ENCODE measurements at regions not wholly inside any gene's neighbourhood (a gene's known extent, or its start where the extent isn't known, plus 50 kb on each side); places are given as distances from the start of the nearest gene placed in this dataset.

DNA sequence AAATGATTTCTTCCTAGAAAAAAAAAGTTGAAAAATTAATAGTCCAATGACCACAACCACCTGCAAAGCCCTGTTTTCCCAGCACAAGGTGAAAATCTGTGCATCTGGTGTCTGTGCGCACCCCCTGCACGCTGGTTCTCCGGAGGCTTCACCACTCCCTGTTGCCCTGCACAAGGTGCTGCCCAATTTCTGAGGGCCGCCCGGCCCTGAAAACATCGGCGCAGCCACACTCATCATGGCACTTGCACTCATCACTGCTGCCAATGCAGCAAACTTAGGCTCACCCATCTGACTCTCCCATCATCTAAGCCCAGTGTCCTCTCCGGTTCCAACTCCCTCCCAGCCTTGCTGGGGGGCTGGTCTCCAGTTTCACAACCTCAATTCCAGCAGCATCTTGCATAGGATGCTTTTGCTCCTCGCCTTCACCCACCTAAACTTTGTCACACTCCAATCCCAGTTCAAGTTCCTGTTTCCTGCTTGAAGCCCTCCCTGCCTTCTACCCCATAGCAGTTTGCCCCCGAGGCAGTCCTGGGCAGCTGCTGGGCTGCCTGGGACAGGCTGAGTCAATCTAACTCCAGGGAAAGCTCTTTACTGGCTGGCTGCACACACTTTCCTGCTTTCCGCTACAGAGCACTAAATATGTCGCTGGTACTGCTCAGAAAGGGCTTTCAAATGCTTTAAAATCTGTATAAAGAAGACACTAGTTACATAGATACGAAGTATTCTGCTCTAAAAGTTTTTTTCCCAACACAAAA is 522.5 kb upstream of the ID2 start:
- no peak for DNase-seq

DNA sequence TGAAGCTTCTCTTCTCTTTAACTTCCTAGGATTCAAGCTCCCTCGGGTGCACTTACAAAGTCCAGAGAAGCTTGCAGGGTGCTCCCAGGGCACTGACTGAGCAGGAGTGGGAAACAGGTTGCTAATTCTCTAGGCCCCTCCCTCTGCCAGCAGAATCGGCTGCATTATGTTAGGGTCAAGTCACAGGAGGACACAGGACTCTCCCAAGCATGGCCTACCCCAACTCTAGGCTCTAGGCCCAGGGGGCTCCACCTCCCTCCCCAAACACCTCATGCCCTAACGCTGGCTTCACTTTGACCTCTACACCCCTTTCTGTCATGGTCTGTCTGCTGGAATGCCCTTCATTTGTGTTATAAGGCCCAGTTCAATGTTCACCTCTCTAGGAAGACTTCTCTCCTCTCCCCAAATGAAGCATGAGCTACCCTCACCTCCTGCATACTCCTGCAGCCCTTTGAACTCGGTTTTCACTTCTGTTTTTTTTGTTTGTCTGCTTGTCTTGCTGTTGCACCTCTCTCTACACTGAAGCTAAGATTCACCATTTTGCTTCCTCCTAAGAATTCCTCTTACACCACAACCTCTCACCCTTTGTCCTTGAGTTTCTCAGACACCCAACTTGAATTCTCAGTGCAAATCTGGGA is 521.8 kb upstream of the ID2 start:
- no peak for DNase-seq

DNA sequence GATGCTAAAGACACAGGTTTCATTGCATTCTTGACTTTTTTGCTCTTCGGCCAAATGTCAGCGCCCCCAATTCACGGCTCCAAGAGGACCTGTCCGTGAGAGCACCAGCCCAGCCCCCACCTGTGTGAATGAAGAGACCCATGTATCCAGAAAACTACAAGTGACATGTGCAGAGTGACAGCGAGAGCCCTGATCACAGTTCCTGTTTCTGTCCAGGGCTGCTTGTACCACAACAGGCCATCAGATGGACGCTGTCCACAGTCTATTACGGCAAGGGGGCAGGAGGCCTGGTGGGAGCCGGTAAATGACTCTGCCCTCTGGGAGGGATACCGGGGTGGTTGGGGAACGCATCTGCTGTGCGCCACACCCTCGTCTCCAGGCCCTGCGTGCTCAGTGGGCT is 520.9 kb upstream of the ID2 start:
- DNase-seq: no peak

DNA sequence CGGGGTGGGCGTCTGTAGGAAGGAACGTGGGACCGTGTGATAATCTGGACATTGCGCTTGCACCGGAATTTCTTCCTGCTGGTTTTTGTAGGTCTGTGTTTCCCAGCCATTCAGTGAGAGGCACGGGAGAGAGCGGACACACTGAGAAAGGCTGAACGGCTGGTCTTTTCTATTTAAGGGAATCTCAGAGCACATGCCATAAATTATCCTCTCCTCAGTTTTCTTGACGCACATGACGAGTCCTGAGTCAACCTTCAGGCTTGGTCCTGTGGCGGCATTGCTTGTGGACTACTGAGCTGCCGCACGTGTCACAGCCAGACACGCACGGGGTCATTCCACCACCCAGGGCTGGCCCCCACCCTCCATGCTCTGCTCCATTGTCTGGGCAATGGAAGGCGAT is 519.3 kb upstream of the ID2 start:
- DNase-seq: no peak

DNA sequence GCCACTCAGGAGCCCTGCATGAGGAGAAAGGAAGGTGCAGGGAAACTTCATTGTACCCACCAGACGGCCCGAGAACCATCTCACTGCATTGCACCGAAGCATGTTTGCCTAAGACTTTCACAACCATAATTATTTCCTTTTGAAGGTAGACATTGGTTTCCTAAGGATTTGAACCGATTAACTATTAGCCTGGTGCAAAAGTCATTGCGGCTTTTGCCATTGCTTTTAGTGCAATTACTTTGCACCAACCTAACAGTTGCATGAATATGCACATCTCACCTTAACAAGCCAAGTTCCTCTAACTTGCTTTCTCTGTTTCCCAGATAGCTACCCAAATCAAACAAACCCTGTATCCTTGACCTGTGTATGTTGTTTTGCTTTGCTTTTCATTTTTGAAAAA is 516.3 kb upstream of the ID2 start:
- DNase-seq: no peak

DNA sequence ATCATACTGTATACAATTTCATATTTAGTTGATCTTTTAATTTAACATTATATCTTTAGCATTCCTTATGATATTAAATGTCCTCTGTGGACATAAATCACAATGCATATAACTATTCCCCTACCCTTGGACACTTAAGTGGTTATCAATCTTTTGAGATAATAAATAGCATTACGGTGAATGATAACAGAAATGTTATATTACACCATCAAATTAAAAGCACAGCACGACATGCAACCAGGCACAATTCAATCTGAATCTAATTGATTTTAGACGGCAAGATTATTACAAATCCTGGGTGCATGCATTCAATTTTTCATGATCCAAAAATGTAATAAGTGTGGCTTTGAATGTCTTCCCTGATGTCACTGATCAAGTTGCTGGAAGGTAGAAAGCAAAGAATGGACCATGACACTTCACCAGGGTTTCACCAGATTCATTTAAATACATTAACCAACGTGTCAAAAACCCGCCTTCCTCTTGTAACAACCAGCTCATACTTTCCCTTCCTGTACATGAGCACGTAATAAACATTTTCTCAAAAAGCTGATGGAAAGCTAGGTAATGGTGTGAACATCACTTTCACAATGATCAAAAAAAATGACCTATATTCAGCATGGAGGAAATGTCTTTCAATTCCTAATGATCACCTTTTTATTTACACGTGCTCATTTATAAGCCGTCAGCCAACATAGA is 513.7 kb upstream of the ID2 start:
- DNase-seq: no peak

DNA sequence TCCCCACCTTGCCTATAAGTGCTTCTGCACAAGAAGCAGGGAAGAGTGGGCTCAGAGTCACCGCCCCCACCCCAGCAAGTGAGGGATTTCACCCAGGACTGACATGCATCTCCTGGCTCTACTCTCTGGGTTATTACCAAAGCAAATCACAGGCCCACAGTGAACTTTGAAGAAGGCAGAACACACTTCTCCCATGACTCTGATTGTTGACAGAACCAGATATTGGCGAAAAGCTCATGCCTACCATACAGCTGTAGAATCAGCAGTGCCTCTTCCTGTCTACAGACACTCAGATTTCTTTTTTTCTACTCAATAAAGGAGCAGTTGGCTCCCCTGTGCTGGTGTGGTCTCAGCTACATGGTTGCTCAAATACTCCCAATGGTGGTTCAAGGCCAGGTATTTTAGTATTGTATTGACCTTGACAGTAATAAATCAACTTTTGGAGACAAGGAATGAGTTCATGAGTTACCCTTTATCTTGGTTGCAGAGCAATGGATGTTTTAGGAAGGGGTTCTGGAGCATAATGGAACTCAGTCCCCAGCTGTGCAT is 512.9 kb upstream of the ID2 start:
- no peak for DNase-seq

DNA sequence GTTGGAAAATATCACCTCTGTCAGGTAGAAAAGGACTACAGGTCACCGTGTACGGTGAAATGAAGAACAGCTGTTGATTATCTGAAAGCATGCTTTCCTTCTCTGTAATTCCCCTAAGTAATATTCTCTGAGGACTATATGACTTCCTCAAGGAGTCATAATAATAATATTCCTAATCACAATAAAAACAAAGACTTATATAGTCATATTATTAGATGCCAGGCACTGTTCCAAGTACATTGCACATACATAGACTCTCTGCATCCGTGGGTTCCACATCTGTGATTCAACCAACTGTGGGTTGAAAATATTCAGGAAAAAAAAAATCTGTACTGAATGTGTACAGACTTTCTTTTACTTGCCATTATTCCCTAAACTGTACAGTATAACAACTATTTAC is 512.4 kb upstream of the ID2 start:
- no peak for DNase-seq

DNA sequence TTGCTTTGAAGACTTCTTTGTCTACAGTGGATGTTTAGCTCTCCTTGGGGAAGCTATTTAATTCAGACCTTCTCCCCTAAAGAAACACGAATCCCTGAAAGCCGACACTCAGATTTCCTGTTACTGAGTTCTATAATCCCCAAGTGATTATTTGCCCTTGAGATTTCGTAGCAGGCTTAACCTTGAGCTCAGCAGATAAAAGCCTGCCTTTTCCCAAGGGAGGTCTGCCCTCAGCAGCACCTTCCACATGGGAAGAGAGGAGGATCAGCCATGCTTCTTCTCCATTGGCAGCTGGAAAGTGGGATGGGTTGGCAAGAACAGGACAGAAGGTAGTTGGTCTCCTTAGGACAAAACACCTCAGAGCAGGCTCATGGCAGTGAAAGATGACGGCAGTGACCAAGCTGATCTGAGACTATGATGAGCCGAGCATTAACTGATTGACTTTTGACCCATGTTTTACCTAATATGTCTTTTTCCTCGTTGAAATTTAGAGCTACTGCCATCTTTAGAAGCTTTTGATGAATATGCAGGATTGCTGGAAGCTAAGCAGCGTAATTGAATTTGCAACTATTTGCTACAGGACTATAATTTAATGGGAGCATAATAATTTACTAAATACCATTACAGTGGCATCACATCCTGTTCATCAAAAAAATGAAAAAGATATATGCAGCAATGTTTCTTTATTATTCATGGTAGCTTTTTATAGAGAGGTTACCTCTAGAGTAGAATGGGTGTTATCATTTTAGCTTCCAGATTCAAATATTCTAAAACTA is 511.1 kb upstream of the ID2 start:
- DNase-seq: no peak

DNA sequence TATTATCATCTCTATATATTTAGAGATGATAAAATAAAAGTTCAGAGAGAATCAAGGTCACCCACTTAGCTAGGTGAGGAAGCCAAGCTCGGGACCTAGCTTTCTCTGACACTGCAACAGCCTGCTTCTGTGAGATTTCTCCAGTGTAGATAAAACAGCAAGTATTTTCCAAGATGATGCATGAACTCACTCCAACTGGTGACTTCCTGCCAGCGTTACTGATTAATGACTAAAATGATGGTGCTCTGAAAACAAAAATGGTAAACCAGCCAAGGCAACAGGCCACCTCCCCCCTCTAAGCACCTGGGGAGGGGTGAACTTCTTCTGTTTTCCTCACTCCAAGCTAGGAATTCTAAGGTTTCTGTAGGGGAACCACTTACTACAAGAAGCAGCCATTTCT is 510.2 kb upstream of the ID2 start:
- no peak for DNase-seq

DNA sequence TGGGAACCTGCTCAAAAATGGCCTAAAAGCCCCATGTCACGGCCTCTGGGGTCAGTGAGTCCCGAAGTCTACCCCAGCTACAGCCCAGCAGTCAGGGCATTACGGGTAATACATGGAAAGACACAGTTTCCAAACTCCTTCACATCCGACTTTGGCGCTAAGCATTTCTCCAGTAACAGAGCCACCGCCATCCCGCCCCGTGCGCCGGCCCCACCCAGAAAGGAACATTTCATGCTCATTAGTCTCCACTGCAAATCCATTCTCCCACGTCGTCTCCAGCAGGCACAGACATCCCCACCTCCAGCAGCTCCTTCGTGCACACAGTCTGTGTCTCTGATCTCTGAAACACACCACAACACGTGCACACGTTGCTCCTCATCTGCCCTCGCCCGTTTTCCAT is 509.2 kb upstream of the ID2 start:
- no peak for DNase-seq

DNA sequence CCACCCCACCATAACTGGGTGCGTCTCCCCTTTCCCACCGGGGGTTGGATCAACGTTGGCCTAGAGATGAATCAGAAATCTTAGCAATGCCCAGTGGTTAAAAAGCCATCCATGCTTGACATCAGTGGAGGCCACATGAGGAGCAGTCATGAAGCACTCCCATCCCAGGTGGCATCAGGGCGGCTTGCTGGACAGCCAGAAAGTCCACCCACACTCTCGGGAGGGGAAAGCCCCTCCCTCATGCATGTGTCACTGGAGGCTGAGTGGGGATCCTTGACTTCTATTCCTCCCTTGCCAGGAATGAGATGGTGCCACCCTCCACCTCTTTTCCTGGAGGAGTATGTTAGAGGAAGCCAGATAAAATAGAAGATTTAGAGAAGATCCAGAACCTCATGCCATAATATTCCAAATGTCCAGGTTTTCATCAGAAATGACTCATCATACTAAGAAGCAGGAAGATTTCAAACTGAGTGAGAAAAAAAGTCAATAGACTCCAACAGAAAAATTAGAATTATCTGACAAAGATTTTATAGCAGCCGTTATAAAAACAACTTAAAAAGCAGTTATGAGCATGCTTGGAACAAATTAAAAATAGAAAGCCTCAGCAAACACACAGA is 507.1 kb upstream of the ID2 start:
- no peak for DNase-seq

DNA sequence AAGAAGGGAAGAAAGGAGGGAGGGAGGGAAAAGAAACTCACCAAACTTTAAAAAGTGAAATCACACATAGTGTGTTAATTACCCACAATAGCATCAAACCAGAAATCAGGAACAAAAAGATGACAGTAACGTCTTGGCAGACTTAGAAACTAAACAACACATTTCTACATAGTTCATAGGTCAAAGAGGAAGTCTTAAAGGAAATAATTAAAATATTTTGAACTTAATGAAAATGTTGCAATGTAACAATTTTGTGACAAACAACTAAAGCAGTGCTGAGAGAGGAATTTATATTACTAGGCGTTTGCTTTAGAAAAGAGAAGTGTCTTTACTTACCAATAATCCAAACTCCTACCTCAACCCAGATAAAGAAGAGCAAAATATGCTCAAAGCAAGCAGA is 505.0 kb upstream of the ID2 start:
- no peak for DNase-seq

DNA sequence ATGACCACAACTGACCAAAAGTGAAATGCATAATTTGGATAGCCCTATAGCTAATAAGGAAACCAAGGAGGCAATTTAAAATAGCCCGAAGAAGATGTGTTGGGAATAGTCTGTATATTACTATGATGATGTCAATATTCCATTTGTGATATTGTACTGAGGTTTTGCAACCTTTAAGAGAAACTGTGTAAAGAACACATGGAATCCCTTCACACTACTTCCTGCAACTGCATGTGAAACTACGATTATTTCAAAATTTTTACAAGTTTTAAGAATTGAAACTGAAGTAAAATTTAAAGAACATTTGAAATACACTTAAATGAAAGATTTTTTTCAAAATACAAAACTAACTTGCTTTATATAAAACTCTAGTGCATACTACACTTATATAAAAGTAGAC is 504.3 kb upstream of the ID2 start:
- no peak for DNase-seq

DNA sequence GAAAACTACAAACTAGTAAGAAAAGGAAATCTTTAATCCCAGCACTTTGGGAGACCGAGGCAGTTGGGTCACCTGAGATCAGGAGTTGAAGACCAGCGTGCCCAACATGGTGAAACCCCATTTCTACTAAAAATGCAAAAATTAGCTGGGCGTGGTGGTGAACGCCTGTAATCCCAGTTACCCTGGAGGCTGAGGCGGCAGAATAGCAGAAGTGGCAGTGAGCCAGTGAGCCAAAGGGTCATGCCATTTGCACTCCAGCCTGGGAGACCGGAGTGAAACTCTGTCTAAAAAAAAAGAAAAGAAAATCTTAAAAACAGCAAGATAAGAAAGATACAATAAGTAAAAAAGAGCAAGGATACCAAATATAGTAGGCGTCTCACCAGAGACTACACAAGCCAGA is 502.9 kb upstream of the ID2 start:
- DNase-seq: no peak

DNA sequence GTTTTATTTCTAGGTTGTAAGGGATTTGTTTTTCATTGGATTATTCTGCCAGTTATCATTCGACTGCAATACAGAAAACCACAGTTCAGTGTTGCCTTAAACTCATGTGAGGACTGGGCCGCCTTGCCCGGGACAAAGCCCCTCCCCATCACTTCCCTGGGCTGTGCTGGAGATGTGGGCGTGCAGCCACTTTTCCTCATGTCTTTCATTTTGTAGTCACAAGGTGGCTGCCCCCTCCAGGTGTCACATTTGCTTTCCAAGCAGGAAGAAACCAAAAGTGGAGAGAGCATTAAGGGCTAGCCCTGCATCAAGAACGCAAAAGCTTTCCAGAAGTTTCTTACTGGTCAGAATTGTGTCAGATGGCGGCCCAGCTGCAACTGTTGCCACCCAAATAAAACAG is 492.5 kb upstream of the ID2 start:
- no peak for DNase-seq

DNA sequence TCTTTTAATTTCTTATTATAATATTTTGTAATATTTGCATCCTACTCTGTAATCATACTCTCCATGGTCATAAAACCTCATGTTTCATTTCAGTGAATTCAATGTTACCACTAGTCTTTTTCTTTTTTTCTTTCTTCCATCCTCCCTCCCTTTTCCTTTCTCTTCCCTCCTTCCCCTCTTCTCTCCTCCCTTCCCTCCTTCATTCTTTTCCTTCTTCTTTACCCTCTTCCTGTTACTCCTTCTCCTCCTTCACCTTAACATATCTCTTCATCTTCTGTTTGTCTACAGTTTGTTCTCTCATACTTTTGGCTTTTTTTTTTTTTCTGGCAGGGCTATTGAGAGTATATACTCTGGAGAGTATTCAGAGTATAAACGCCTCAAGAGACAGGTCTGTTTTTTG is 491.6 kb upstream of the ID2 start:
- no peak for DNase-seq

DNA sequence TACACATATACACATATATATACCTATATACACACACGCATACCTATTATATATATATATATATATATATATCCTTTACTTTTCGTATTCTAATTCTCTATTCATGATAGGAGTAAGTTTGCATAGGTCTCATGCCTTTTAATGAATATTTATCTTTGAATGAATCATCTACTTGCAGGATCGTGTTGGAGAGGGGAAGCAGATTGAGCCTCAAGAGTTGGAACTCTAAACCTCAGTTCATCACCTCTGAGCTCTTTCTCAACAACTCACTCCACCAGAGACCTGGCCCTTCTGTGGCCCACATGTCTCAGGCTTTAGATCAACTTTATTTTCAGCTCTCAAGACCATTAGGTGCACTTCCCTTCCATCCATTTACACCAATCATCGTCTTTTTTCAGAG is 490.4 kb upstream of the ID2 start:
- no peak for DNase-seq

DNA sequence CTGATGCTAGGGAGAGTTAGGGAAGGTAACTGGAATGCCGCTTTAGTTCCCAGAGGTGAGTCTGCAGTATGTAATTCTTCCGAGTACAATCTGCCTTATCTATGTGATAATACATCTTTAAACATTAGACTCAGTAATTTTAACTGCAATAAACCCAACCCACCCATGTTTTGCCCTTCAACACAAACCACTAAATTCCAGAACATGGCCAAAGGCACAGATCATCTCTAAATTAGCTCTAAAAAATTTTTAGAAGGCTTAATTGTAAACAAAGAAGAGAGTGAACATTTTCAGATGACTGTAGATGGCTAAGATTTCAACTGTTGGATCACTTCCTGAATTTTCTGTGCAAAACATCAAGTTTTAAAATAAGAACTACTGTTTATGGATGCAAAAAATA is 488.7 kb upstream of the ID2 start:
- no peak for DNase-seq

DNA sequence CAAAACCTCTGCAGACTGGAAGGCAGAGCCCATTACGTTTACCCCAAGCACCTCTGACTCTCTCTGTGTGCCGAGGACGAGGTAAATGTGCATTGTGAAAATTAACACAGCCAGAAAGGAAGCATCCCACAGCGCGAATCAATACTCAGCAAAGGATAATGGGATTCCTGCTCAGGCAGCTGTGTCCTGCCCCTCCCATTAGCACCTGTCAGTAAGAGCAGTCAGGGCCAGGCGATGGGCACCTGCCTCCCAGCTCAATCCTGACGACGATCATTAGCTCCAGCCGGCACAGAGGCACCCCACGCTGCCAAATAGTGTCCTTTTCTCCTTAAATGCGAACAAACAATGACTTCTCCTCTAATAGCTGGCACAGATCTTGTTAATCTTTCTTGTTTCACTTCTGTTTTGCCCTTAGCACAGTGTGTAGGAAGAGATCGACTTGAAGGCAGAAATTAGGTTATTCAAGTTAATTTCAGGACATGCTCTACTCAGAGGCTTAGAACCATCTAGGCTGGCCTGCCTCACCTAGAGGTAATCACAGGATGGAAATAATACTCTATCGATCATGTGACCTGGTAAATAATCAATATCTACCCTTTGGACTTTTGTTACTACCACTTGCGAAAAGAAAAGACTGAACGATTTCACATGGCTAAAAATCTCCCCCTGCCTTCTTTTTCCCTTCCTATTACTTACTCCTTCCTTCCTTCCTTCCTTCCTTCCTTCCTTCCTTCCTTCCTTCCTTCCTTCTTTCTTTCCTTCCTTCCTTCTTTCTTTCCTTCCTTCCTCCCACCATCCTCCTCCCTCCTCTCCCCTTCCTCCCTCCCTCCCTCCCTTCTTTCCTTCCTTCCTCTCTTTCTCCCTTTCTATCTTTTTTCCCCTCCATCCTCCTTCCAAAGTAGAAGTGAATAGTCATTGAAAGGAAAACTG is 487.9 kb upstream of the ID2 start:
- DNase-seq: peak; percentile 84

DNA sequence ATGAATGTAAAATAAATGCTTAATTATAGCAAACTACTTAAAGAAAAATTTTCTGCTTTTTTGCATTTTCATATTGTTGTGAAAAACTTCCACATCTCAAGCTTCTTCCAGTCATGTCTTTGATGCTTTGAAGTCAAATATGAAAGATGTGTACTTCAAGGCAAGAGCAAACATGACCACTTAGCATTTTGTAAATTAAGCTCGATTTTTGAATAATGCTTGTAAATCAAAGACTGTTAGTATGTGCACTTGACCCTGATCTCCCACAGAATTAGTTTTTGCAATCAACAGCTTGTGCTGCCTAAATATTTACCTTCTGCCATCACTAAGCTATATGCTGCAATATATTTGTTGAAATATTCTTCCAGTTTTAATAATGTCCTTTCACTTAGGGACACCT is 486.1 kb upstream of the ID2 start:
- DNase-seq: no peak

DNA sequence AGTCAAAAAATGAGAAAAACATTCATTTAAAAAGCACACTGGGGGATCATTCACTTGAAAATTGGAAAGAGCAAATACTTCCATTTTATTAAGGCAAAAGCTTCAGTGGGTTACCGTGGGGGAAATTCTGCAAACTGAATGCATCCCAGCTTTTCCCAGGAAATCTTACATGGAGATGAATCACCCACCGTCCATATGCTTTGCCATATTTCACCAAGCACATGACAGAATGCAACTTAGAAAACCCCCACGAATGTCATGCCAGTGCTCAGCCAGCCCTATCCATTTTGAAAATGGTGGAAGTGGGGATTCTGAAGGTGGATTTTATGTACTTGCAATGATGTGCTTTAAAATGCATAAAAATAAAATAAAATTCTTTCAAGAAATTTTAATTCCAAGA is 485.5 kb upstream of the ID2 start:
- no peak for DNase-seq

Measured in NCI-H510A treated with DMSO at 0.1 percent for 48 hours (cell line).